ENCODE measurements at regions not wholly inside any gene's neighbourhood (a gene's known extent, or its start where the extent isn't known, plus 50 kb on each side); places are given as distances from the start of the nearest gene placed in this dataset.

GRCh38 chr12:113748707-113749432 lies 217.3 kb downstream of the RBM19 start:
- TF ChIP-seq CTCF (IDR thresholded peaks at IDR 0.05; ENCODE audit: insufficient read depth, low read length, poor library complexity, severe bottlenecking): no peak
- TF ChIP-seq EZH2phosphoT487 (conservative IDR thresholded peaks at IDR 0.05; ENCODE audit: low read length): no peak

Measured in SU-DHL-6 (cell line).